ENCODE measurements at regions not wholly inside any gene's neighbourhood (a gene's known extent, or its start where the extent isn't known, plus 50 kb on each side); places are given as distances from the start of the nearest gene placed in this dataset.

DNA sequence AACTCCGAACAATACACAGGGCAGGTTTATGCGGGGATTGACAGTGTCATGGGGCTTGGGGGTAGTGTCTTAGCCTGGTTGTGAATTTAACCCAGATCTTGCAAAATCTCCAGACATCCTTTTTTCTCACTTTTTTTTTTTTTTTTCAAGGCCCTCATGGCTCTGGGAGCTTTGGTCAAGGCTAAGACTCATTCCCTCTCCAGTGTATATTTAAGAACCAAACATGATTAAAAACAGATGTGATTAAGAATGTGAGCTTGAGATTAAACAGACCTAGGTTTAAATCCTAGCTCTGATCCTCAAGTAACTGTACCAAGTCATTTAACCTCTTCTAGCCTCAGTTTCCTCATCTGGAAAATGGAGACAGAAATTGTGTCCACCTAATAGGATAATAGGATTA lies 151.7 kb upstream of the FUT8 start:
- DNase-seq, result no peak
- Histone ChIP-seq H3K4me3 (no peak overlapping the region), H3K27me3 (ENCODE audit: insufficient read depth in 3 of 3, low read length in 2 of 3) (no peaks in the 10 kb centered on the region), H3K4me1 (no peaks in the 10 kb centered on the region), H3K9me3 (no peaks in the 10 kb centered on the region), H3K27ac (no peak overlapping the region), H3K36me3 (ENCODE audit: insufficient read depth in 1 of 2, low read depth in 1 of 2) (no peaks in the 10 kb centered on the region)
- intact Hi-C loops (cut with DNase I), result no loop called here
- TF ChIP-seq CTCF (IDR thresholded peaks at IDR 0.05), result no peak
- no peak for ATAC-seq
- 75 to 81% (median 78%) methylated on average over 2 of the region's 2 CpGs for WGBS, 3 donors

- no peak for TF ChIP-seq CTCF (IDR thresholded peaks at IDR 0.05)
- no peaks in the 10 kb centered on the region for H3K4me1 ChIP-seq
- intact Hi-C loops (cut with DNase I), result no loop called here
- no peak overlapping the region for H3K4me3 ChIP-seq
- H3K36me3 ChIP-seq (ENCODE audit: insufficient read depth in 1 of 2, low read depth in 1 of 2), result no peaks in the 10 kb centered on the region
- DNase-seq, result no peak
- H3K27me3 ChIP-seq (ENCODE audit: insufficient read depth in 3 of 3, low read length in 2 of 3), result no peaks in the 10 kb centered on the region
- no peak overlapping the region for H3K27ac ChIP-seq
- H3K9me3 ChIP-seq, result no peaks in the 10 kb centered on the region
- WGBS, 3 donors, result 49 to 75% (median 67%) methylated on average over 1 of the region's 1 CpG
- no peak for ATAC-seq
Observed at GRCh38 chr14:65261425-65261920, 151.1 kb upstream of the FUT8 start.

DNA sequence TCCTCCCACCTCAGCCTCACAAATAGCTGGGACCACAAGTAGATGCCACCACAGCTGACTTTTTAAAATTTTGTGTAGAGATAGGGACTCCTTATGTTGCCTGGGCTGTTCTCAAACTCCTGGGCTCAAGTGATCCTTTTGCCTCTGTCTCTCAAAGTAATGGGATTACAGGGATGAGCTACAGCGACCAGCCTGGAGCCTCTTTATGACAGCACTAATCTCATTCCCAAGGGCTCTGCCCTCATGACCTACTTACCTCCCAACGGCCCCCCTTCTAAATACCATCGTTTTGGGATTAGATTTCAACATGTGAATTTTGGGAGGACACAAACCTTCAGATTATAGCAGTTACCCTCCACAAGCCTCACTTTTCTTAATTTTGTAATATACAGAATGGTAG lies 150.6 kb upstream of the FUT8 start:
- TF ChIP-seq CTCF (IDR thresholded peaks at IDR 0.05), result no peak
- Histone ChIP-seq H3K27me3 (ENCODE audit: insufficient read depth in 3 of 3, low read length in 2 of 3) (no peaks in the 10 kb centered on the region), H3K27ac (no peak overlapping the region), H3K4me1 (no peaks in the 10 kb centered on the region), H3K36me3 (ENCODE audit: insufficient read depth in 1 of 2, low read depth in 1 of 2) (no peaks in the 10 kb centered on the region), H3K4me3 (no peak overlapping the region), H3K9me3 (no peaks in the 10 kb centered on the region)
- intact Hi-C loops (cut with DNase I), result no loop called here
- no peak for DNase-seq
- no peak for ATAC-seq
- 16 to 25% (median 17%) methylated on average over 3 of the region's 3 CpGs for WGBS, 3 donors

GRCh38 chr14:65263177-65263788 lies 149.2 kb upstream of the FUT8 start:
- Histone ChIP-seq H3K27me3 (ENCODE audit: insufficient read depth in 3 of 3, low read length in 2 of 3) (no peaks in the 10 kb centered on the region), H3K9me3 (no peaks in the 10 kb centered on the region), H3K4me3 (no peak overlapping the region), H3K36me3 (ENCODE audit: insufficient read depth in 1 of 2, low read depth in 1 of 2) (no peaks in the 10 kb centered on the region), H3K27ac (no peak overlapping the region), H3K4me1 (no peaks in the 10 kb centered on the region)
- WGBS, 3 donors, result 66 to 95% (median 83%) methylated on average over 6 of the region's 6 CpGs
- ATAC-seq (no peak), DNase-seq (no peak)
- intact Hi-C loops (cut with DNase I), result no loop called here
- no peak for TF ChIP-seq CTCF (IDR thresholded peaks at IDR 0.05)

DNA sequence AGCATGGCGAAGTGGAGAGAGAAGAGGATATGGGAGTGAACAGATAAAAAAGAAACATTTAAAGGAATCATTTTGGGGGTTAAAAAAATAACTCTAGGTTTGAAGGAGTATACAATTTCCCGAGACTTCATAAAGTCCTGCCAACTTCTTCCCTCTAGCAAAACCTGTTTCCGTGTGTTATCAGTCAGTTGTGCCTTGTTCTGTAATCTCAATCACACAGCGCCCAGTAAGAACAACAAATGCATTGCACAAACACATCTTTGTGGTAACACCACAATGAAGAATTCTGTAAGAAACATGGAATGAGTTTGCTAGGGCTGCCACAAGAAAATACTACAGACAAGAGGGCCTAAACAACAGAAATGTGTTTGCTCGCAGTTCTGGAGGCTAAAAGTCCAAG lies 144.7 kb upstream of the FUT8 start:
- H3K4me3 ChIP-seq, result no peak overlapping the region
- H3K4me1 ChIP-seq, result no peaks in the 10 kb centered on the region
- intact Hi-C loops (cut with DNase I), result no loop called here
- ATAC-seq (no peak), DNase-seq (no peak)
- H3K9me3 ChIP-seq, result no peaks in the 10 kb centered on the region
- H3K27me3 ChIP-seq (ENCODE audit: insufficient read depth in 3 of 3, low read length in 2 of 3), result no peaks in the 10 kb centered on the region
- H3K27ac ChIP-seq, result no peak overlapping the region
- no peaks in the 10 kb centered on the region for H3K36me3 ChIP-seq (ENCODE audit: insufficient read depth in 1 of 2, low read depth in 1 of 2)
- no peak for TF ChIP-seq CTCF (IDR thresholded peaks at IDR 0.05)
- 89 to 92% (median 90%) methylated on average over 5 of the region's 5 CpGs for WGBS, 3 donors

Measured in psoas muscle (tissue), 7 donors.